ENCODE measurements at regions not wholly inside any gene's neighbourhood (a gene's known extent, or its start where the extent isn't known, plus 50 kb on each side); places are given as distances from the start of the nearest gene placed in this dataset.

DNA sequence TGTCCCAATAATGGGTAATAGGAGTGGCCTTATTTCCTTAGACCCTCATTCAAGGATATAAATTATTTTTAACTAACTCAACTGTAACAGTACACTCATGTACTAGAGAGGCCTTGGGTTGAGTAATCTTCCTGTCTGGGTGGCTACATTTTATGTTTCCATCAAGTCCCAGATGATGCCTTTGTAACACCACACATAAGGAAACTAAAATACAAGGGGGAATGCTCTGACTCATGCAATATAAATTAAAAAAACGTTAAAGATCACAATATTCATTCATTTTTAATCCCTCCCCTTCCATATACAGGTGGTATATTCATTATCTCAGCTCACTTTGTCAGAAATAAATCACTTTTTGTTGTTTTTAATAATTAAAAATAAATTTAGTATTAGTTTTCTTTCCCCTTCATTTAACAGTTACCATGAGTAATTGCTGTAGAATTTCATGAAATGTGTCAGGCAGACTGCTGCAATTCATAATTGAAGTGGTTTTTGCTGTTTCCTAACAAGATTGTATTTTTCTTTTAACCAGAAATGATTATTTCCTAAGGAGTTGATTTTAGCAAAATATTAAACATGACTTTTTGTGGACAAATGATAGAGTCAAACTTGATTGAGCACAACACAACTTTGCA, 1403.6 kb downstream of the SUCLG1 start:
- ChIA-PET CTCF (no interaction called here), POLR2A (ENCODE audit: low non-redundant PET) (no interaction called here)
- Histone ChIP-seq H3K36me3 (ENCODE audit: insufficient read depth, low read length, poor library complexity, severe bottlenecking) (no peaks in the 10 kb centered on the region), H3K4me1 (ENCODE audit: insufficient read depth, low read length, poor library complexity, severe bottlenecking) (no peaks in the 10 kb centered on the region), H3K27ac (ENCODE audit: low read depth, low read length, poor library complexity, severe bottlenecking) (no peak overlapping the region), H3K4me3 (ENCODE audit: low read depth, low read length, poor library complexity, severe bottlenecking) (no peak overlapping the region), H3K9me3 (ENCODE audit: low read depth, low read length, poor library complexity, severe bottlenecking) (peaks cover 33% of the 10 kb centered on the region), H3K27me3 (replicated peaks; ENCODE audit: insufficient read depth, low read depth, low read length, poor library complexity) (no peaks in the 10 kb centered on the region)
- DNase-seq (ENCODE audit: low spot score) = no peak
- intact Hi-C loops (cut with micrococcal nuclease; ENCODE audit: unreplicated experiment) = no loop called here
- no TSS peak for BruUV-seq (replicated peaks)
- TF ChIP-seq EZH2 (IDR thresholded peaks at IDR 0.05; ENCODE audit: borderline replicate concordance, low read depth, low read length, poor library complexity, severe bottlenecking) = no peak
- TF ChIP-seq, protein P1, sequence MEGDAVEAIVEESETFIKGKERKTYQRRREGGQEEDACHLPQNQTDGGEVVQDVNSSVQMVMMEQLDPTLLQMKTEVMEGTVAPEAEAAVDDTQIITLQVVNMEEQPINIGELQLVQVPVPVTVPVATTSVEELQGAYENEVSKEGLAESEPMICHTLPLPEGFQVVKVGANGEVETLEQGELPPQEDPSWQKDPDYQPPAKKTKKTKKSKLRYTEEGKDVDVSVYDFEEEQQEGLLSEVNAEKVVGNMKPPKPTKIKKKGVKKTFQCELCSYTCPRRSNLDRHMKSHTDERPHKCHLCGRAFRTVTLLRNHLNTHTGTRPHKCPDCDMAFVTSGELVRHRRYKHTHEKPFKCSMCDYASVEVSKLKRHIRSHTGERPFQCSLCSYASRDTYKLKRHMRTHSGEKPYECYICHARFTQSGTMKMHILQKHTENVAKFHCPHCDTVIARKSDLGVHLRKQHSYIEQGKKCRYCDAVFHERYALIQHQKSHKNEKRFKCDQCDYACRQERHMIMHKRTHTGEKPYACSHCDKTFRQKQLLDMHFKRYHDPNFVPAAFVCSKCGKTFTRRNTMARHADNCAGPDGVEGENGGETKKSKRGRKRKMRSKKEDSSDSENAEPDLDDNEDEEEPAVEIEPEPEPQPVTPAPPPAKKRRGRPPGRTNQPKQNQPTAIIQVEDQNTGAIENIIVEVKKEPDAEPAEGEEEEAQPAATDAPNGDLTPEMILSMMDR (conservative IDR thresholded peaks at IDR 0.05; ENCODE audit: low read depth, low read length) = no peak

DNA sequence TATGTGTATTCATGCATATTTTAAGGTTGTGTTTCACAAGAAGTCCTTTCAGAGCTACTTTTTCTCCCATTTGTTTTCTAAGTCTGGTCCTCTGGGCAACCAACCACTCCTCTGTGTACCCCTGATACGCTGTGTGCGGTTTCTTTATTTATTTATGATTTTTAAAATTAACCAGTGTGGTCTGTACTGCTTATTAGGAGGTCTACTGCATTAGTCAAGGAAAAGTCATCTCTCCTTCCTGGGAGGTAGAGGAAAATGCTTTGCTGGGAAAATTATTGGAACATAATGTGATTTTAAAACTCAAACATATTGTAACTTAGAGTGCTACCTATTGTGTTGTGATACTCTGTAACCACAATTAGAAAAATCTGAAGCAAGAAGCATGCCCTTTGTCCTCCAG, 1404.3 kb downstream of the SUCLG1 start:
- TF ChIP-seq, protein P1 (conservative IDR thresholded peaks at IDR 0.05; ENCODE audit: low read depth, low read length) = no peak
- no peak for TF ChIP-seq EZH2 (IDR thresholded peaks at IDR 0.05; ENCODE audit: borderline replicate concordance, low read depth, low read length, poor library complexity, severe bottlenecking)
- Histone ChIP-seq H3K9me3 (ENCODE audit: low read depth, low read length, poor library complexity, severe bottlenecking) (peaks cover 33% of the 10 kb centered on the region), H3K27ac (ENCODE audit: low read depth, low read length, poor library complexity, severe bottlenecking) (no peak overlapping the region), H3K36me3 (ENCODE audit: insufficient read depth, low read length, poor library complexity, severe bottlenecking) (no peaks in the 10 kb centered on the region), H3K4me3 (ENCODE audit: low read depth, low read length, poor library complexity, severe bottlenecking) (no peak overlapping the region), H3K4me1 (ENCODE audit: insufficient read depth, low read length, poor library complexity, severe bottlenecking) (no peaks in the 10 kb centered on the region), H3K27me3 (replicated peaks; ENCODE audit: insufficient read depth, low read depth, low read length, poor library complexity) (no peaks in the 10 kb centered on the region)
- ChIA-PET CTCF (no interaction called here), POLR2A (ENCODE audit: low non-redundant PET) (no interaction called here)
- intact Hi-C loops (cut with micrococcal nuclease; ENCODE audit: unreplicated experiment) = no loop called here
- BruUV-seq (replicated peaks) = no TSS peak
- no peak for DNase-seq (ENCODE audit: low spot score)

DNA sequence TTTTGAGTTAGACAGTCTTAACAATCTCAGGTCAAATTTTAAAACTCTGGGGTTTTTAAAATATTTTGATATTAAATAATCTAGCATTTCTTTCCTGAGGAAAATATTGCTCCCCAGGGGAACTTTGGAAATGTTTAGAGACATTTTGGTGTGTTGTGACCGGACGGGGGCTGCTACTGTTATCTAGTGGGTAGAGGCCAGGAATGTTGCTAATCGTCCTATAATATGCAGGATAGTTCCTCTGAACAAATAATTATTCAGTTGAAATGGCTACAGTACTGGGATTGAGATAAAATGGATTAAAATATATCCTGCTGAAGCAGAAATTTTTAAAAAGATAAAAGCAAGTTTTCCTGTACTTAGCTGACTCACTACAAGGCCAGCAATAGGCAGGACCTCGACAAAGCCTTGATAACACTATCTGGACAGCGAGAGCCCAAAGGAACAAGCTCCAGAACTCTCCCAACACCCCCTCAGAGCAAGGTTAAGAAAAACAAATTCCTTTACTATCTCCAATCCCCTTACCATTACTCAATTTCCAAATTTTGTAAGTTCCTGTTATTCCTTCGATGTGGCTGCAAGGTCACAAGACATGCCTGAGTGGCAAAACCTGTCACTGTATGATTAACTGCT, 1407.4 kb downstream of the SUCLG1 start:
- ChIA-PET CTCF (no interaction called here), POLR2A (ENCODE audit: low non-redundant PET) (no interaction called here)
- peaks cover 22% of the 10 kb centered on the region for H3K9me3 ChIP-seq (ENCODE audit: low read depth, low read length, poor library complexity, severe bottlenecking)
- no peaks in the 10 kb centered on the region for H3K36me3 ChIP-seq (ENCODE audit: insufficient read depth, low read length, poor library complexity, severe bottlenecking)
- no TSS peak for BruUV-seq (replicated peaks)
- TF ChIP-seq, protein P1 (conservative IDR thresholded peaks at IDR 0.05; ENCODE audit: low read depth, low read length) = no peak
- no peak for TF ChIP-seq EZH2 (IDR thresholded peaks at IDR 0.05; ENCODE audit: borderline replicate concordance, low read depth, low read length, poor library complexity, severe bottlenecking)
- no peaks in the 10 kb centered on the region for H3K4me1 ChIP-seq (ENCODE audit: insufficient read depth, low read length, poor library complexity, severe bottlenecking)
- no peak overlapping the region for H3K27ac ChIP-seq (ENCODE audit: low read depth, low read length, poor library complexity, severe bottlenecking)
- H3K4me3 ChIP-seq (ENCODE audit: low read depth, low read length, poor library complexity, severe bottlenecking) = no peak overlapping the region
- intact Hi-C loops (cut with micrococcal nuclease; ENCODE audit: unreplicated experiment) = no loop called here
- H3K27me3 ChIP-seq (replicated peaks; ENCODE audit: insufficient read depth, low read depth, low read length, poor library complexity) = no peaks in the 10 kb centered on the region
- DNase-seq (ENCODE audit: low spot score) = no peak

All from A673 (cell line).